Hematopoietic multipotent progenitor cell (in vitro differentiated cells): ENCODE measurements at regions not wholly inside any gene's neighbourhood (a gene's known extent, or its start where the extent isn't known, plus 50 kb on each side); places are given as distances from the start of the nearest gene placed in this dataset.

Experiments
- DNase-seq, 3 donors: peaks; one replicate each; pipeline ENCODE4 v3.0.0-alpha.2; 2011 to 2015; ENCODE audit warnings: low read depth in 2 of 3, low spot score in 2 of 3

- peak; percentile 7 to 99 (median 99) for DNase-seq
These were observed 154.0 kb upstream of the THBS1 start for GRCh38 chr15:39426552-39427532.

DNA sequence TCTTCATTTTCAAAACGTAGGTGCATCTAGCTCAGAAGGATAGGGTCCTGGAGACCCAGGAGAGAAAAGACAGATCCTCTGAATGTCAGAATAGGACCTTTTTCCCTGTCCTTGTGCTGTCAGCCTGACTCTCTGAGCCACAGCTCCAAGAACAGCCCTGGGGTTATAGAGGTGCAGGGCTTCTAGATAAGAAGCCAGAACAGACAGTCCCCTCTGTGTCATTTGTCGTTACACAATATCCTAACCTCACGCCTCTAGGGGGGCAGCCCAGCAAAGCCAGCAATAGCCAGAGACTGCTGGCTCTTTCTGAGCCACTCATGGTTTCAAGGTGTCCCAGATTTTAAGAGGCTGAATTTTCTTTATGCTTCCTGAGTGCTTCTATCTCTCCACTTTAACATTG lies 153.2 kb upstream of the THBS1 start:
- DNase-seq: peak in 2 of 3 donors; percentile 67 to 74

- DNase-seq: no peak
These were observed 151.0 kb upstream of the THBS1 start for GRCh38 chr15:39429898-39430357.

DNA sequence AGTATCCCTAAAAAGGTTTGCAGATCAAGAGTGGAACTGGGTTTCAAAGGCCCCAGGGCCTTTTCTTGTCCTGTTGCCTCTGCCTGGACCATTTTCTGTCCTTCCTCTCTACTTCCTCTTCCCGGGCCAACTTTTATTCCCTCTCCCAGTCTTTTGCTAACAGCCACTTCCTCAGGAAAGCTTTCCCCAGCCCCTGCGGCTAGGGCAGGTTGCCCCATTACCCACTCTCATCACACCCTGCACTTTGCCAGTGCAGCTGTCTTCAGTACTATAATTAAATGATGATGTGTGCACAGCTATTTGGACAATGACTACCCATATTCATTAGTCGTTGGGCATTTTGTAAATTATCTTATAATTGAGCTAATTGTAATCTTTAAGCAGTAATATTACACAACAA lies 150.5 kb upstream of the THBS1 start:
- DNase-seq: no peak

GRCh38 chr15:39431376-39431775 lies 149.5 kb upstream of the THBS1 start:
- DNase-seq: no peak

GRCh38 chr15:39432026-39432425 lies 148.9 kb upstream of the THBS1 start:
- DNase-seq: no peak

- DNase-seq: no peak
These were observed 147.9 kb upstream of the THBS1 start for GRCh38 chr15:39432912-39433348.

DNA sequence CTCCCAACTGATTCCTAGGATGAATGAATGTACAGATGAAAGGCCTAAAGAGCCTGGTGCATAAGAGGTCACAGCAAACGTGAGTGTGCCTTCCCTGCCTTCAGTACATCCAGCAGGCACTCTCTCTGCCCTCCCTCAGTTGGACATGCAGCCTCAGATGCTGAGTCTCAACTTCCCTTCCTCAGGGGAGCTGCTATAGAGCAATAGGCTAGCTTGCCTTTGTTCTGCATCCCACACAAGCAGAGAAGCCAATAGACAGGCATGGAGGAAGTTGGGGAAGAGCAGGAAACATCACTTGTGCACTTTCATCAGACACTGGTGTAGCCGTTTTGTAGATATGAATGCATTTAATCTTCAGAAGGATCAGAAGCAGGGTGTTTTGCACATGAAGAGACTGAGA lies 147.5 kb upstream of the THBS1 start:
- no peak for DNase-seq

DNA sequence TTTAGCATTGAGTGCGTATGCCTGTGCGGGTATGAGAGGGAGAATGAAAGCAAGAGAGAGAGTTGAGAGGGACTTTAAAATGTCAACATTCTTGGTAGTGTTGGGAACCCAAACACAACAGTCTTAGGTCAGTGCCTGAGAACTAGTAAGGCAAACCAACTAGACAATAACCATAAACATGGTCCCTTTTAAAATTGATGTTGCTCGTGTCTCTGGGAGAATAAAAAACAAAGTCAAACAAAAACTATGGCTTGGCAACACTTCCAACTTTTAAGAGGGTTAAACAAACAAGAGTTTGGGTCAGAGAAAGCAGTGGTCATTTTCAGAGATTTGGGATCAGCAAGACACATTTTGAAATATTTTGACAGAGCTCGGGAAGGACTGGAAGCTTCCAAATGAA lies 146.7 kb upstream of the THBS1 start:
- no peak for DNase-seq

GRCh38 chr15:39434751-39435238 lies 146.1 kb upstream of the THBS1 start:
- no peak for DNase-seq

- no peak for DNase-seq
These were observed 145.6 kb upstream of the THBS1 start for GRCh38 chr15:39435244-39435643.

- no peak for DNase-seq
These were observed 142.6 kb upstream of the THBS1 start for GRCh38 chr15:39438260-39438659.

GRCh38 chr15:39438799-39439592 lies 141.9 kb upstream of the THBS1 start:
- DNase-seq: no peak

DNA sequence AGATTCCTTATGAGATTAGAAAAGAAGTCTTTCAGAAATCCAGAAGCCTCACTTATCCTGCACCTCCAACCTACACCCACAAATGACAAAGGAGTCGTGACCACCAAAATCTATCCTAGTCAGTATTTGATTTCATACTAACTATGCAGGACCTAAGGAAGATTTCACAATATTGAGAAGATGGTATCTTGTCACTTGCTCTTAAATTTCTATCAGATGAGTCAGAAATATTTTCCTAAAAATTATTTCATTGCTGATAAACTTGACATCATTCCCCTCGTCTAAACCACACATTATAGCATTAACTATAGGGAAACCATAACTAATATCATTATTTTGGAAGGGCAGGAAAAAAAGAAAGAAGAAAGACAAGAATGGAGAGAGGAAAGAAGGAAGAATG lies 138.0 kb upstream of the THBS1 start:
- no peak for DNase-seq

GRCh38 chr15:39443659-39444219 lies 137.1 kb upstream of the THBS1 start:
- no peak for DNase-seq

- no peak for DNase-seq
These were observed 136.0 kb upstream of the THBS1 start for GRCh38 chr15:39444735-39445470.

DNA sequence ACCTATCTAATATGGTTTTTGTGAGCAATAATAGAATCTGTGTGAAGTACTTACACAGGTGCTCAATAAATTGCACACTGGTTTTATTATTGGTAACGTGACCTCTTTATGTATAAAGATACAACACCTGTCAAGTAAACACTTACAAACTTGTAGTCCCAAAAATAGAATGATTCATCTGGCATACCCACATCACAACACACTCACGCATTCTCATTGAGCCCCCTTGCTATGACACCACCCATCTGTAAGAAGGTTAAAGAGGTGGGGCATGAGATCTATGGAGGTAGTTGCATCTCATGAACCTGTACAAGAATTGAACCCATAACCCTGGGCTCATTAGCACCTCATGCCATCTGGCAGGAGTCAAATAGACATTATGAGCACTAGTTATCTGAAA lies 134.9 kb upstream of the THBS1 start:
- DNase-seq: no peak

GRCh38 chr15:39447346-39447745 lies 133.5 kb upstream of the THBS1 start:
- DNase-seq: no peak

DNA sequence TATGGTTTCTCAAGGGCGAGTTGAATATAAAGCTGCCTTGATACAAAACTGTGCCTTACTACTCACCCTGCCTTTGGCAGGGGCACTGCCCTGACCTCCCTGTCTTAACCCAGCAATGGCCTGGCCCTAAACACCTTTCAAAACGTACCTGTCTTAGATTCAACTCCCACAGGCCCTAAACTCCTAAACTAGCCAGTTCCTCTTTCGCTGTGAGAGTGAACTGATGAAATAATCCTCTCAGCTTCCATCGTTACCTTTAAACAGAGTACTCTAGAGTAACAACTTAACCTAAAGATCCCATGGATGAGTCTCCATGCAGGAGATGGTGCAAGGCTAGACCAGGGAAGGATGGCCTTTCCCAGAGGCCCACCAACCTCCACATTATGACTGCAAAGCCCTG lies 133.0 kb upstream of the THBS1 start:
- no peak for DNase-seq

- no peak for DNase-seq
These were observed 132.5 kb upstream of the THBS1 start for GRCh38 chr15:39448409-39448808.
